Esophagus muscularis mucosa (tissue), 4 donors: ENCODE measurements at regions not wholly inside any gene's neighbourhood (a gene's known extent, or its start where the extent isn't known, plus 50 kb on each side); places are given as distances from the start of the nearest gene placed in this dataset.

Source experiments
- DNase-seq: peaks from one replicate; pipeline ENCODE4 v3.0.0-alpha.2; 2017; ENCODE audit errors: extremely low spot score
- H3K27ac ChIP-seq, 4 donors: fragments of 200-600 bp; sonication (generic); replicated peaks in 1 of 4; 1 replicate in 3 of 4; 2 replicates in 1 of 4; pipeline ENCODE4 v1.5.1; 2016 to 2019; ENCODE audit warnings: mild to moderate bottlenecking in 1 of 4
- H3K27me3 ChIP-seq, 4 donors: fragments of 200-600 bp; sonication (generic); one replicate each; pipeline versions ENCODE4 v1.5.1 to v1.6.0; 2016 to 2019
- H3K36me3 ChIP-seq, 4 donors: fragments of 200-600 bp; sonication (generic); one replicate each; pipeline ENCODE4 v1.5.1; 2016 to 2019
- H3K4me1 ChIP-seq, 4 donors: fragments of 200-600 bp; sonication (generic); one replicate each; pipeline ENCODE4 v1.5.1; 2016 to 2019
- H3K4me3 ChIP-seq, 4 donors: fragments of 200-600 bp; sonication (generic); 1 replicate in 2 of 4; 2 replicates in 2 of 4; pipeline ENCODE4 v1.5.1; 2016 to 2019; ENCODE audit warnings: mild to moderate bottlenecking in 4 of 4, moderate library complexity in 1 of 4
- H3K9me3 ChIP-seq, 4 donors: fragments of 200-600 bp; sonication (generic); 1 replicate in 3 of 4; 2 replicates in 1 of 4; pipeline ENCODE4 v1.5.1; 2016 to 2019
- EP300 ChIP-seq: sonication (generic); formaldehyde crosslinking; IDR thresholded peaks from one replicate; pipeline ENCODE4 v1.6.1; 2017; ENCODE audit warnings: antibody characterized with exemption
- POLR2A ChIP-seq: fragments of 450-650 bp; IDR thresholded peaks from one replicate; pipeline ENCODE4 v1.6.1; 2017; ENCODE audit warnings: antibody characterized with exemption, moderate library complexity, mild to moderate bottlenecking, low read depth
- POLR2AphosphoS5 ChIP-seq, 2 donors: sonication (generic); formaldehyde crosslinking; IDR thresholded peaks; one replicate each; pipeline ENCODE4 v1.6.1; 2017; ENCODE audit warnings: antibody characterized with exemption in 2 of 2
- WGBS: methylation state at CpG from one replicate; pipeline ENCODE4 v1.1.5; 2018; 5-methylcytosine and 5-hydroxymethylcytosine counted together
- intact Hi-C: fragments of 100-400 bp; cut with DNase I; formaldehyde crosslinking; loops from one replicate; pipeline ENCODE4 v1.15.1; 2023
- TF ChIP-seq, protein P1 (sequence below), 3 experiments: fragments of 200-600 bp in 2 of 3; fragments of 450-650 bp in 1 of 3; sonication (generic) in 2 of 3; IDR thresholded peaks; one replicate each; pipeline ENCODE4 v1.5.1; 2017 to 2019; ENCODE audit warnings: antibody characterized with exemption in 3 of 3, mild to moderate bottlenecking in 2 of 3, moderate library complexity in 1 of 3

DNA sequence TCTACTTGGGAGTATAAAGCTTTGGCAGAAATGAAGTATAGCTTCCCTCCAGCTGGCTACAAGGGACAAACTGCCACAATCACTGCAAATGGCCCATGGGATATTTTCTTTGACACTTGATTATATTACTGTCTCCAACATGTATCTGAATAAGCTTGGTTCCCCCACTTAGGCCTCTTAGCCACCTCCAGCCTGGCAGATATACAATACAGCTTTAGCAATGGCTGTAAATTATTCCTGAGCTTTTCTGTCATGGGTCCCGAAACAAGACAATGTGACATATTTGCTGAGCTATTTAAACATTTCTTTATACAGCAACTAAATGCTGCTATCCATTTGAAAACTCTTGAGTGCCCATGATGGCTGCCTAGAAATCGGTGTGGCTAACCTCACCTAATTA, 406.2 kb downstream of the SUCLG1 start:
- TF ChIP-seq EP300 (no peak), POLR2A (no peak), POLR2AphosphoS5 (IDR thresholded peaks at IDR 0.05) (no peak)
- TF ChIP-seq, protein P1, sequence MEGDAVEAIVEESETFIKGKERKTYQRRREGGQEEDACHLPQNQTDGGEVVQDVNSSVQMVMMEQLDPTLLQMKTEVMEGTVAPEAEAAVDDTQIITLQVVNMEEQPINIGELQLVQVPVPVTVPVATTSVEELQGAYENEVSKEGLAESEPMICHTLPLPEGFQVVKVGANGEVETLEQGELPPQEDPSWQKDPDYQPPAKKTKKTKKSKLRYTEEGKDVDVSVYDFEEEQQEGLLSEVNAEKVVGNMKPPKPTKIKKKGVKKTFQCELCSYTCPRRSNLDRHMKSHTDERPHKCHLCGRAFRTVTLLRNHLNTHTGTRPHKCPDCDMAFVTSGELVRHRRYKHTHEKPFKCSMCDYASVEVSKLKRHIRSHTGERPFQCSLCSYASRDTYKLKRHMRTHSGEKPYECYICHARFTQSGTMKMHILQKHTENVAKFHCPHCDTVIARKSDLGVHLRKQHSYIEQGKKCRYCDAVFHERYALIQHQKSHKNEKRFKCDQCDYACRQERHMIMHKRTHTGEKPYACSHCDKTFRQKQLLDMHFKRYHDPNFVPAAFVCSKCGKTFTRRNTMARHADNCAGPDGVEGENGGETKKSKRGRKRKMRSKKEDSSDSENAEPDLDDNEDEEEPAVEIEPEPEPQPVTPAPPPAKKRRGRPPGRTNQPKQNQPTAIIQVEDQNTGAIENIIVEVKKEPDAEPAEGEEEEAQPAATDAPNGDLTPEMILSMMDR (IDR thresholded peaks at IDR 0.05), result no peak
- intact Hi-C loops, result no loop called here
- no peak for DNase-seq
- Histone ChIP-seq H3K4me3 (no peak overlapping the region), H3K27me3 (no peaks in the 10 kb centered on the region), H3K36me3 (no peaks in the 10 kb centered on the region), H3K27ac (no peak overlapping the region), H3K4me1 (no peaks in the 10 kb centered on the region), H3K9me3 (no peaks in the 10 kb centered on the region)
- 73% methylated on average over 2 of the region's 2 CpGs for WGBS

DNA sequence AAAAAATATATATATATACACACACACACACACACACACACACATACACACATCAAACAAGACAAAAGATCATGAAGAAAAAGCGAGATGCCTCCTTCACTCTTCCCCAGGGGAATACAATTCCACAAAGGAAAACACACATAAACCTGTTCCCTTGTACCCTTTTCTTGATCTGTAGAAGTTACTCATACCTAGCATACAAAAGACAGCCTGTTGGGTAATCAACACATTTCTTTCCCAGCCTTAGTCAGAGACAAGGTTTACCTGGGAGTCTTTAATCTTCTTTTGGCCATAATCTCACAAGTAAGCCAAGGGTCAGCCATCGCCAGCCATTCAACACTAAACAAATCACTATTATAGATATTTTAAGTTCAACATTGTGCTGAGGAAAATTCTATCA, 407.0 kb downstream of the SUCLG1 start:
- WGBS, result 83% methylated on average over 2 of the region's 2 CpGs
- H3K27me3 ChIP-seq, result no peaks in the 10 kb centered on the region
- no peak for DNase-seq
- no peaks in the 10 kb centered on the region for H3K9me3 ChIP-seq
- H3K4me3 ChIP-seq, result no peak overlapping the region
- intact Hi-C loops, result no loop called here
- H3K36me3 ChIP-seq, result no peaks in the 10 kb centered on the region
- TF ChIP-seq, protein P1 (IDR thresholded peaks at IDR 0.05), result no peak
- TF ChIP-seq EP300 (no peak), POLR2AphosphoS5 (IDR thresholded peaks at IDR 0.05) (no peak), POLR2A (no peak)
- H3K27ac ChIP-seq, result no peak overlapping the region
- H3K4me1 ChIP-seq, result no peaks in the 10 kb centered on the region

DNA sequence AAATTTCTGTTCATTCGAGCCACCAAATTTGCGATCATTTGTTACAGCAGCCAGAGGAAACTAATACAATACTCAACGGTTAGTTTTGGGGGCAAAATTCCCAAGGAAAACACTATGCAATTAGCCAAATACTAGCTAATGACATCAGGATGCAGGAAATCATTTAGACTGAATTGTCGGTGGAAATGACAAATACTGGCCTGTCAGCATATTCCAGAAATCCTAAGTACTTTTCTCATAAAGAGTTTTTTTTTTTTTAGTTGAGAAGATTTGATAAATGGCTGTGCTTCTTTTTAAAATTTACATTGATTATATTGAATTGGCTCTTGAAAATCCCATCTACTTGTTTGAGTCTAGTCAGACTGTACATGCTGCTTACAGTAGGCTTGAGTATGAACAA, 410.1 kb downstream of the SUCLG1 start:
- H3K9me3 ChIP-seq, result no peaks in the 10 kb centered on the region
- intact Hi-C loops, result no loop called here

DNA sequence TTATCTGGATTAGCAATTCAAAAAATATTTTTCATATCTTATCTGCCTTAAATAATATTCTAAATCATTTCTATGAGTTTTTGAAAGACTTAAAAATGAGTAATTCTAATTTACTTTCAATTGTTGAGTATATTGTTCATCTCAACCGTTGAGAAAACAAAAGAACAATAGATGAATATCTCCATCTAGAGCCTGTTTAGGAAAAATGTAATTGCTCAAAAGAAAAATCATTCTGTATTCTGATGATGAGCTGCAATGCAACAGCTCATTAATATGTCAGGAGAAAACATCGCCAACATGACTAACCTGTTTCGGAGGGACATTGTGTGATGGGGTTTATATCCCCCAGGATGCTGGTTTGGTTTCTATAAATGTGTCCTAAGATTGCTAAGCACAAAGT, 417.6 kb downstream of the SUCLG1 start:
- H3K9me3 ChIP-seq, result no peaks in the 10 kb centered on the region
- H3K27ac ChIP-seq, result no peak overlapping the region
- intact Hi-C loops, result no loop called here
- H3K4me1 ChIP-seq, result no peaks in the 10 kb centered on the region
- H3K27me3 ChIP-seq, result no peaks in the 10 kb centered on the region
- no peak for DNase-seq
- H3K4me3 ChIP-seq, result no peak overlapping the region
- no peaks in the 10 kb centered on the region for H3K36me3 ChIP-seq
- 53% methylated on average over 3 of the region's 3 CpGs for WGBS
- TF ChIP-seq, protein P1 (IDR thresholded peaks at IDR 0.05), result no peak
- no peak for TF ChIP-seq EP300
- no peak for TF ChIP-seq POLR2A
- no peak for TF ChIP-seq POLR2AphosphoS5 (IDR thresholded peaks at IDR 0.05)

More for the DNA sequence above, 410.1 kb downstream of the SUCLG1 start:
- Histone ChIP-seq H3K36me3 (no peaks in the 10 kb centered on the region), H3K27ac (no peak overlapping the region), H3K4me3 (no peak overlapping the region), H3K27me3 (no peaks in the 10 kb centered on the region), H3K4me1 (no peaks in the 10 kb centered on the region)
- DNase-seq, result no peak
- TF ChIP-seq POLR2A (no peak), POLR2AphosphoS5 (IDR thresholded peaks at IDR 0.05) (no peak), EP300 (no peak)
- TF ChIP-seq, protein P1 (IDR thresholded peaks at IDR 0.05), result no peak
- 74% methylated on average over 4 of the region's 4 CpGs for WGBS

DNA sequence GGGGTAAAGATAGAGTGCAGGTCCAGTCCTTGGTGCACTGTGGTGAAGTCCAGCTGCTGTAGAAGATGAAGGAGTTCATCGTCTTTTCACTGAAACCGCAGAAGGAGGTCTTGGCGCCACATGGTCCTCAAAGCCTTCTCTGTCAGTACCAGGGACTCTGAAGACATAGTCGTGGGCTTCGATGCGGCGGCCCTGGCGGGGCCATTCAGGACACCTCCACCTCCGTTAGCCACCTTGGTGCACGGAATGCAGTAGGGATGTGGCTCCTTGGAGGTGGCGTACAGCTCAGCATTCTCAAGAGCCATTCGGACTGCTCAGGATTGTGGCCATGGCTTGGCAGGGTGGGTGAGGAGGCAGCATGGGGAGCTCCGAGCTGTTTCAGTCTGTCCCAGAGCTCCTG, 418.8 kb downstream of the SUCLG1 start:
- no peak for DNase-seq
- no peak overlapping the region for H3K27ac ChIP-seq
- H3K36me3 ChIP-seq, result no peaks in the 10 kb centered on the region
- 78% methylated on average over 6 of the region's 13 CpGs for WGBS
- H3K4me1 ChIP-seq, result no peaks in the 10 kb centered on the region
- H3K27me3 ChIP-seq, result no peaks in the 10 kb centered on the region
- TF ChIP-seq, protein P1 (IDR thresholded peaks at IDR 0.05), result no peak
- TF ChIP-seq POLR2AphosphoS5 (IDR thresholded peaks at IDR 0.05) (no peak), POLR2A (no peak), EP300 (no peak)
- no peak overlapping the region for H3K4me3 ChIP-seq
- no peaks in the 10 kb centered on the region for H3K9me3 ChIP-seq
- intact Hi-C loops, result no loop called here
